HG02798 (cell line): ENCODE measurements at regions not wholly inside any gene's neighbourhood (a gene's known extent, or its start where the extent isn't known, plus 50 kb on each side); places are given as distances from the start of the nearest gene placed in this dataset.
A peak's percentile ranks its signal among the peaks of the same experiment; 100 is the strongest.

Source experiments
- ATAC-seq: cut with Tn5 transposase; IDR thresholded peaks from one replicate; pipeline ENCODE4 v1.9.1; 2021; ENCODE audit warnings: mild to moderate bottlenecking; ENCODE audit not compliant: unreplicated experiment, poor library complexity

DNA sequence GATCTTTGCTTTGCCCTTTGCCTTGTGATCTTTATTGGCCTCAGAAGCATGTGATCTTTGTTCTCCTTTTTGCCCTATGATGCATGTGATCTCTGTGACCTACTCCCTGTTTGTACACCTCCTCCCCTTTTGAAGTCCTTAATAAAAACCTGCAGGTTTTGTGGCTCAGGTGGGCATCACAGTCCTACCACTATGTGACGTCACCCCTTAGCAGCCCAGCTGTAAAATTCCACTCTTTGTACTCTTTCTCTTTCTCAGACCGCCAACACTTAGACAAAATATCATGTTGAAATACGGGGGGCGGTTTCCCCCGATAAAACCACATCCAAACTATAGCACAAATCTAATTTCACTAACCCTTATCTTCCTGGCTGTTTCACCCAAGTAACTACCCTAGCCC, 76.7 kb upstream of the RAPGEF4 start:
- no peak for ATAC-seq

DNA sequence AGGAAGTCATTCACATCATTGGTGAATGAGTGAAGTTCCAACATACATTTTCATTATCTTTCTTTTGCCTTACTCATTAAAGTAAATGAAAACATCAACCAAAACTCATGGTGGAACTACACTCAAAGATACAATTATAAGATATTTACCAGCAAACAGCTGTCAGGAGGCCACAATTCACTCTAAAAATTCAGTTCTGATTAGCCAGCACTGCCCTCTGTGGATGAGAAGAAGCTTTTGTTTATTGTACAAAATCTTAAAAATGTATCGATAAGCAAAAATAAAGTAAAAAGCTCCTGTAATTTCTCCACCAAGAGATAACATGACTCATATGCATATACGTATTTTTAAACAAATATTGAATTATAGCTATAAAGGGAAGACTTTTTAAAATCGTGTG, 73.5 kb upstream of the RAPGEF4 start:
- no peak for ATAC-seq

- no peak for ATAC-seq
Measured at GRCh38 chr2:172664766-172665165, 70.9 kb upstream of the RAPGEF4 start.

DNA sequence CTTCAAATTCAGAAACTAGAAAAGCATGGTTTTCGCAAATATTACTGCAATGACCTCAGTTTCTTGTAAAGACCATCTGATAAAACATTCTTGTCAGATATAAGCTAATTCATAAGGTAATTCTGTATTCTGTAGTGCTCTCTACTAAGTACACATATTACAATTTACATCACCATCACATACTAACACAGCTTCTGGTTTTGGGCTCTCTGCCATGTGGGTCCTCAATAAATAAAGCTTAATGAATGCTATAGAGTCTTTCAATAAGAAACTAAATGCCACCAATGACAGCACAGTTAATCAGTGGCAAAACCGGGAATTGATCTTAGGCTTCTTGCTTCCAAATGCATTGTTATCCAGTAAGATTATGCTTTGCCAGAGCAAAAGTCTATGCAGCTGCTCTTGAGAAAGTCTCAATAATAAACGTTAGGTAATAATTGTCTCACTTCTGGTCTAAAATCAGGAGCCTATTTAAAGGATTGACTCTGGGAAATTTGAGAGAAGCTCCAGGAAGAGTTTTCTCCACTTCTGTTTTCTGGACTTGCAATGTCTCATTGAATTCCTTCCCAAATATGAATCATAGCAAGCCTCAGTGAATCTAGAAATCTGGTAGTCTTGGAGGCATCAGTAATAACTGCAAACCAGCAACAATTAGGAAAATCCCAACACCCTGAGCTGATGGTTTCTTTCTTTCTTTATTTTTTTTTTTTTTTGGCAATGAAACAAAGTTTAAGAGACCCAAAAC, 67.9 kb upstream of the RAPGEF4 start:
- no peak for ATAC-seq

- ATAC-seq = no peak
Measured at GRCh38 chr2:172671501-172671900, 64.1 kb upstream of the RAPGEF4 start.

DNA sequence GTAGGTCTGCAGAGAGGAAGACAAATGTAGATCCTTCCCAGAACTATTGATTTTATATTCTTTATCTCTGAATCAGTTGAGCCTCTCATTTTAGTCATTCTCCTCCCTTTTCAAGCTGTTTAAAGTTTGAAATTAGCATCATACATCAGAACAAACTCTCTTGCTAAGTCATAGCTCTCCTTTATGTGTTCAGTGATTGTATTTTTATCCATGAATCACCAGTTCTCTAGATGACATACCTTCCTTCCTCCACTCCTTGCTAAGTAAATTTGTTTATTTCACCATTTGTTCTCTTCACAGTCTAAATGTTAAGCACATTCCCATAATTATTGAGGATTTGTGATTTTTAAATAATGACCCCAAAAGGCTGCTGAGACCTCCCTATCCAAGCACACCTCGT, 63.5 kb upstream of the RAPGEF4 start:
- no peak for ATAC-seq

GRCh38 chr2:172673056-172673683, 62.5 kb upstream of the RAPGEF4 start:
- no peak for ATAC-seq

GRCh38 chr2:172674034-172674967, 61.3 kb upstream of the RAPGEF4 start:
- ATAC-seq = peak; percentile 55

DNA sequence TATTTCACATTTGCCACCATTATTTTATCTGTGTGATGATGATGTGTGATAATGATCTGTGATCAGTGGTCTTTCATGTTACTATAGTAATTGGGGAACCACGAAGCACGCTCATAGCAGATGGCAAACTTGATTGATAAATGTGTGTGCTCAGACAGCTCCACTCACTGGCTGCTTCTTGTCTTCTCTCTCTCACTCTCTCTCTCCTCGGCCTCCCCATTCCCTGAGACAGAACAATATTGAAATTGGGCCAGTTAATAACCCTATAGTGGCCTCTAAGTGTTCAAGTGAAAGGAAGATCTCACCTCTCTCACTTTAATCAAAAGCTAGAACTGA, 60.7 kb upstream of the RAPGEF4 start:
- ATAC-seq = no peak

DNA sequence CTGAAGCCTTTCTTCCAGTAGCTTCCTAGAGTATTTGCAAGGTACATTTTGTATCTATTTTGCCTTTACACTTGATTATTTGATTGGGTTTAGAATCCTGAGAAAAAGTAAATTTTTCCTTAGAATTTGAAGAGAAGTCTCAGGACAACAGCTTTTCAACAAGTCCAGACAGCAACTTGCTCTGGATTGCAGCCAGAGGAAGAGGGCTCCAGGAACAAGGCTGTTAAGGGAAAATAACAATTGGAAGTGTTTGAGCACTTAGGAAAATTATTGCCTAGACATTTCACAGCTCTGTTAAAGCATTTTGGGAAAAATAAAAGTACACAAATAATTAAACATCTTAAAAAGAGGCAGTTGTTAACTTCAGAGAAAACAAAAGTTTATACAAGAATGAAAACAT, 58.3 kb upstream of the RAPGEF4 start:
- ATAC-seq = no peak

DNA sequence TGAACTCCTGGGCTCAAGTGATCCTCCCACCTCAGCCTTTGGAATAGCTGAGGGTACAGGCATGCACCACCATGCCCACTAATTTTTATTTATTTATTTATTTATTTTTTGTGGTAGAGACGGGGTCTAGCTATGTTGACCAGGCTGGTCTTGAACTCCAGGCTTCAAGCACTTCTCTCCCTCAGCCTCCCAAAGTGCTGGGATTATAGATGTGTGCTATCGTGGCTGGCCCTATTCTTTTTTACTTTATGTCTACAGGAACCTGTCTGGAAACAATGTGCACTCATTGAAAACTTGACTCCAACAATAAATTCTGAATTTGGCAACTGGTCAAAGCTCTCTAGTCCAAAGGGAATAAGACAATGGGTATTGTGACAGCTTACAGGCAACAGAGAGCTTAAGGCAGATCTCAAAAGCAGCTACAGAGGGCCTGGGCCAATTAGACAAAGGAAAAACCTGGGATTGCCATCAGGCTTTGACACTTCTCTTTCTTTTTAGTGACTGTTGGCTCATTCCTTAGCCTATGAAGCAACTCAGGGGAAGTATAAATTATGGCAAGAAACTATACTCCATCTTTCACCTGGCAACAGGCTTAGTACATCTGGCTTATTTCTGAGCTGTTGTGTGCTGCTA, 55.1 kb upstream of the RAPGEF4 start:
- ATAC-seq = no peak

DNA sequence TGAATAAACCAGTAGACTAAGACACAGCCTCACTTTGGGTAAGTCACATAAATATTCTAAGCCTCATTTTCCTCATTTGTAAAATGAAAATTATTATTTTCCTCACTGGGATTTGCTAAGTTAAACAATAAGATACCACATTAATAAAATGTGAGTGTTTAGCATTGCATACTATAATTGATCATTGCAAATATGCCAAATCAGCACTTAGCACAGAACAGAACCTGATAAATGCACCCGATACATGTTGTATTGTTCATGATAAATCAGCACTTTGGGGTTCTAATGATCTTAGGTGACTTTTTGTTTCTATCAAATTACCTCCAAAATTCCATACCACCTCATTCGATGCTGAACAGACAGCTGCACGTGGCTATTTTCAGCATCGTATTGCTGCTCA, 50.2 kb upstream of the RAPGEF4 start:
- no peak for ATAC-seq
